HG02938 (cell line): ENCODE measurements at regions not wholly inside any gene's neighbourhood (a gene's known extent, or its start where the extent isn't known, plus 50 kb on each side); places are given as distances from the start of the nearest gene placed in this dataset.
"Not testable (repeated sequence)": the region's sequence is repeated elsewhere in the genome, so short reads cannot be mapped to it uniquely, and the experiment has no call there.

Experiments used
- ATAC-seq: cut with Tn5 transposase; IDR thresholded peaks from one replicate; pipeline ENCODE4 v1.9.1; 2021; ENCODE audit warnings: mild to moderate bottlenecking, moderate library complexity; ENCODE audit not compliant: unreplicated experiment

- no peak for ATAC-seq
Measured at GRCh38 chr4:66568431-66568830, 898.1 kb upstream of the EPHA5 start.

GRCh38 chr4:66568001-66568400 lies 897.7 kb upstream of the EPHA5 start:
- no peak for ATAC-seq

GRCh38 chr4:66567551-66567950 lies 897.3 kb upstream of the EPHA5 start:
- no peak for ATAC-seq

GRCh38 chr4:66565801-66566200 lies 895.5 kb upstream of the EPHA5 start:
- no peak for ATAC-seq

- ATAC-seq, result no peak
Measured at GRCh38 chr4:66564901-66565651, 894.8 kb upstream of the EPHA5 start.

- no peak for ATAC-seq
Measured at GRCh38 chr4:66562276-66562806, 892.1 kb upstream of the EPHA5 start.

- ATAC-seq, result not testable (repeated sequence)
Measured at GRCh38 chr4:66561465-66562053, 891.3 kb upstream of the EPHA5 start.

- ATAC-seq, result no peak
Measured at GRCh38 chr4:66558651-66559050, 888.4 kb upstream of the EPHA5 start.

- no peak for ATAC-seq
Measured at GRCh38 chr4:66556651-66557278, 886.5 kb upstream of the EPHA5 start.

- no peak for ATAC-seq
Measured at GRCh38 chr4:66555301-66555700, 885.0 kb upstream of the EPHA5 start.

- no peak for ATAC-seq
Measured at GRCh38 chr4:66554826-66555225, 884.5 kb upstream of the EPHA5 start.

- ATAC-seq, result not testable (repeated sequence)
Measured at GRCh38 chr4:66545301-66545700, 875.0 kb upstream of the EPHA5 start.

GRCh38 chr4:66544281-66544680 lies 874.0 kb upstream of the EPHA5 start:
- ATAC-seq, result no peak

- ATAC-seq, result no peak
Measured at GRCh38 chr4:66539745-66540144, 869.5 kb upstream of the EPHA5 start.

- ATAC-seq, result no peak
Measured at GRCh38 chr4:66524781-66525180, 854.5 kb upstream of the EPHA5 start.

GRCh38 chr4:66522244-66522643 lies 852.0 kb upstream of the EPHA5 start:
- no peak for ATAC-seq

- no peak for ATAC-seq
Measured at GRCh38 chr4:66516940-66517339, 846.7 kb upstream of the EPHA5 start.

GRCh38 chr4:66506985-66507384 lies 836.7 kb upstream of the EPHA5 start:
- no peak for ATAC-seq

GRCh38 chr4:66501997-66502396 lies 831.7 kb upstream of the EPHA5 start:
- no peak for ATAC-seq

GRCh38 chr4:66490729-66491128 lies 820.4 kb upstream of the EPHA5 start:
- no peak for ATAC-seq

GRCh38 chr4:66489783-66490452 lies 819.6 kb upstream of the EPHA5 start:
- no peak for ATAC-seq
